ENCODE measurements at regions not wholly inside any gene's neighbourhood (a gene's known extent, or its start where the extent isn't known, plus 50 kb on each side); places are given as distances from the start of the nearest gene placed in this dataset.
A peak's percentile ranks its signal among the peaks of the same experiment; 100 is the strongest.

- no peak overlapping the region for H3K4me3 ChIP-seq (ENCODE audit: low read depth, low read length)
- no peak for TF ChIP-seq CTCF (conservative IDR thresholded peaks at IDR 0.05; ENCODE audit: low read depth, low read length)
- no peak for DNase-seq (ENCODE audit: low read depth)
Observed at GRCh38 chr7:124680304-124680703, 85.3 kb downstream of the GPR37 start.

- H3K4me3 ChIP-seq (ENCODE audit: low read depth, low read length): no peak overlapping the region
- DNase-seq (ENCODE audit: low read depth): no peak
- TF ChIP-seq CTCF (conservative IDR thresholded peaks at IDR 0.05; ENCODE audit: low read depth, low read length): no peak
Observed at GRCh38 chr7:124679586-124680225, 85.9 kb downstream of the GPR37 start.

- DNase-seq (ENCODE audit: low read depth): no peak
- no peak for TF ChIP-seq CTCF (conservative IDR thresholded peaks at IDR 0.05; ENCODE audit: low read depth, low read length)
- H3K4me3 ChIP-seq (ENCODE audit: low read depth, low read length): no peak overlapping the region
Observed at GRCh38 chr7:124679146-124679545, 86.4 kb downstream of the GPR37 start.

- no peak for TF ChIP-seq CTCF (conservative IDR thresholded peaks at IDR 0.05; ENCODE audit: low read depth, low read length)
- DNase-seq (ENCODE audit: low read depth): no peak
- no peak overlapping the region for H3K4me3 ChIP-seq (ENCODE audit: low read depth, low read length)
Observed at GRCh38 chr7:124674451-124674850, 91.1 kb downstream of the GPR37 start.

GRCh38 chr7:124672011-124672410, 93.6 kb downstream of the GPR37 start:
- no peak overlapping the region for H3K4me3 ChIP-seq (ENCODE audit: low read depth, low read length)
- no peak for TF ChIP-seq CTCF (conservative IDR thresholded peaks at IDR 0.05; ENCODE audit: low read depth, low read length)
- no peak for DNase-seq (ENCODE audit: low read depth)

- no peak overlapping the region for H3K4me3 ChIP-seq (ENCODE audit: low read depth, low read length)
- peak; percentile 73 for DNase-seq (ENCODE audit: low read depth)
- no peak for TF ChIP-seq CTCF (conservative IDR thresholded peaks at IDR 0.05; ENCODE audit: low read depth, low read length)
Observed at GRCh38 chr7:124667312-124668153, 98.1 kb downstream of the GPR37 start.
